HG03378 (cell line): ENCODE measurements at regions not wholly inside any gene's neighbourhood (a gene's known extent, or its start where the extent isn't known, plus 50 kb on each side); places are given as distances from the start of the nearest gene placed in this dataset.
"Not testable (repeated sequence)": the region's sequence is repeated elsewhere in the genome, so short reads cannot be mapped to it uniquely, and the experiment has no call there.

Experiments
- ATAC-seq: cut with Tn5 transposase; IDR thresholded peaks from one replicate; pipeline ENCODE4 v1.9.1; 2021; ENCODE audit warnings: mild to moderate bottlenecking, moderate library complexity; ENCODE audit not compliant: unreplicated experiment

GRCh38 chr2:48209214-48209885 lies 105.1 kb upstream of the FOXN2 start:
- no peak for ATAC-seq

DNA sequence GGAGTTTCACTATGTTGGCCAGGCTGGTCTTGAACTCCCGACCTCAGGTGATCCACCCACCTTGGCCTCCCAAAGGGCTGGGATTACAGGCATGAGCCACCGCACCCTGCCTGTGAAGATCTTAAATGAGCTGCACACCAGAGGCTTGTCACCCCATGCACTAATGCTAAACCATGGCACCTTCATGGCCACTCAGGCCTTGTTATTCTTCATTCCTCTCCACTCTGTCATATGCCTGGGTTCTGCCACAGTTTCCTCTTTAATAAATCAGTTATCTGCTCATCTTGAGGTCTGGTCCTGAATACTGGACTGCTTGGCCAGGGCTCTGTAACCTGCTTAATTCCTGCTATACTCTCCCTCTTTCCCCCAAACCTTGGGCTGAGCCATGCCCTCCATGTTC lies 104.3 kb upstream of the FOXN2 start:
- ATAC-seq: no peak

GRCh38 chr2:48213646-48214045 lies 100.8 kb upstream of the FOXN2 start:
- no peak for ATAC-seq

GRCh38 chr2:48218169-48218568 lies 96.3 kb upstream of the FOXN2 start:
- ATAC-seq: no peak

GRCh38 chr2:48219234-48219554 lies 95.3 kb upstream of the FOXN2 start:
- no peak for ATAC-seq

DNA sequence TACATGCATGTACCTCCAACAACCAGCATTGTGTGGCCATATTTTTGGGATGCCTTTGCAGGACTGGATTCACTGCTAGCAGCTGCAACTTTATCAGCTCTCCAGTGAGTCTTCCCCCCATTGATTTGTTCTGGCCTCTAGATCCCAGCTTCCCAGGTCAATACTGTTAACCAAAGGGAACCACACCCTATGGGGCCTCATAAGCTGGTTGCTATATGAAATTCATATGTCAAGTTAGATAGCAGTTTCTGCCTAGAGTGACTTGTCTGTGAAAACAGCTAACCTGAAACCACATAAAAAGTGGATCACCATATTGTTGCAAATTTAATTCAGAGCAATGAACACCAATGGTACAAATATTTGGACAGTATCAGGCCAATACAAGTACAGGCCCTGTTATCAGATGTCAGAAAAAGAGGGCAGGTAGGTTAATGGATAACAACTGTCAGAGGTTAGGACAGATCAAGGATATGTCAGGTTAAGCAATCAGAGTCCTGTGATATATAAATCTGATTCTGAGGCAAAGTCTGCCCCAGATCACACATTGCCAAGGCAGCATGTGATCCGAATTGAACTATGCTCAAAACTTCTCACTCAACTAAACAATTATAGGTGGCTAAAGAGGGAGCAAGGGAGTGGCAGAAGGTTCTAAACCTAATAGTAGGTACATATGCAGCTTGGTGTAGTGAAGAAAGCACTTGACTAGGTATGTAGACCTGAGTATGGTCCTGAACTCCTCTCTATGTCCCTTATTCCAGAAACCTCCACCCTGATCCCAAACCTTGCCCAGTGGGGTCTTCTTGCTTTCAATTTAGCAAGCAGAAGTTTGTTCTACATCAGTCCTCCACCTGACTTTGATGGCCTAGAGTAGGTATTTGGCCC lies 94.7 kb upstream of the FOXN2 start:
- ATAC-seq: no peak

DNA sequence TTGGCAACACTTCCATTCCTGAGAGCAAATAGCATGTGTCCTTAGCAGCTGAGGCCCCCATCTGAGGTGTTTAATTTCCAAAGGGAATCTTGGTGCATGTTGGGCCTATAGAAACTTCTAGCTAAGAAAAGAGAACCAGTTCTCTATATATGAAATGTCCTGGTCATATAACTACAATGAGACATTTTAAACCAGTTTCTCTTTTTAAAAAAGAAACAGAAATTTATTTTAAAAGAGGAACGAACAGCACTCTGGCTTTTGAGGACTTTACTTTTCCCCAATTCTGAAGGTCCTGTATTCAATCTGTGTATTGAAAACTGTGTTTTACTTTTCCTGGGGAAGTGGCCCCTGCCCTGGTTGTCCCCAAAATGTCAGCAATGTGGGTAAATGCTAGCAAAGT lies 94.0 kb upstream of the FOXN2 start:
- ATAC-seq: no peak

DNA sequence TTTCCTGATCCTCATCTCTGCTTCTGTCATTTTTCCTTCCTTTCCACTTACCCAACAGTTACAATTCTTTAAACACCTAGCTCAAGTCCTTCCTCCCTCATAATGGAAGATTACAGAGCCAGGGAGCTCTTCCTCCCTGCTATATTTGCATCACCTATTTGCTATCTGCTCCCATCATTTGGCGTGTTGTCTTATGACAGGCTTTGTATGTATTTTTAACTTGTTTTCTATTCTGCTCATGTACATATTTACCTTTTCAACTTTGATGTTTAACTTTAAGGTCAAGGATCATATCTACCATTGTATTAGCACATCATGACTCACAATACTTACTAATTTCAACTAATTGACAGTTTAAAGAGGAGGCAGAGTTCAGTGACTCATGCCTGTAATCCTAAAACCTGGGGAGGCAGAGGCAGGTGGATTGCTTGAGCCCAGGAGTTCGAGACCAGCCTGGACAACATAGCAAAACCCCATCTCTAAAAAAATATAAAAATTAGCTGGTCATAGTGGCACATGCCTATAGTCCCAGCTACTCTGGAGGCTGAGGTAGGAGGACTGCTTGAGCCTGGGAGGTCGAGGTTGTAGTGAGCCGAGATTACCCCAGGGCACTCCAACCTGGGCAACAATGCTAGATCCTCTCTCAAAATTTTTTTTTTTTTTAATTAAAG lies 92.5 kb upstream of the FOXN2 start:
- ATAC-seq: no peak

GRCh38 chr2:48227617-48228344 lies 86.7 kb upstream of the FOXN2 start:
- ATAC-seq: peak; percentile 92

GRCh38 chr2:48228345-48228684 lies 86.2 kb upstream of the FOXN2 start:
- ATAC-seq: no peak

DNA sequence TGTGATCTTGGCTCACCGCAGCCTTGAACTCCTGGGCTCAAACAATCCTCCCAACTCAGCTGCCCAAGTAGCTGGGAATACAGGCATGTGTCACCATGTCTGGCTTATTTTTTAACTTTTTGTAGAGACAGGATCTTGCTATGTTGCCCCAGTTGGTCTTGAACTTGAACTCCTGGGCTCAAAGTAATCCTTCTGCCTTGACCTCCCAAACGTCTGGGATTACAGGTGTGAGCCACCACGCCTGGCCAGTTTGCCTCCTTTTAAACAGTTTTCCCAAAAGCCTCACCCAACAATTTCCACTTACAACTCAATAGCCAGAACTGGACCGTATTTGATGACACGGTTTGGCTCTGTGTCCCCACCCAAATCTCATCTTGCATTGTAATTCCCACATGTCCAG lies 85.4 kb upstream of the FOXN2 start:
- ATAC-seq: no peak

DNA sequence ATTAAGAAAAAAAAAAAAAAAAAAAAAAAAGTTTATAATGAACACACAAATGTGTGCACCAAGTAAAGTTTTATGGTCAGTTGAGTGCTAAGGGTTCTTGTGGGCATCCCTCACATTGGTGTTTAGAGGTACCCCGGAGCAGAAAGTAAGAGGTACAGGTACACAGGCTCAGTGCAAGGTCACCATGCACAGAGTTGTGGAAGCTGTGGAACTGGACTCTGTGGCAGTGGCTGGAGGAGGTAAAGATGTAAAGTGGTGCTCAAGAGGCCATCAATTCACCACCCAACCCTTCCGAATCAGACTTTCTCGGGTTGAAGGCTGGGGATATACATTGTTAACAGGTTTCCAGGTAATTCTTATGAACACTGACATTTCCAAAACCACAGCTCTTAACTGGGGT lies 83.6 kb upstream of the FOXN2 start:
- no peak for ATAC-seq

GRCh38 chr2:48232351-48232750 lies 82.1 kb upstream of the FOXN2 start:
- ATAC-seq: no peak

GRCh38 chr2:48233005-48233404 lies 81.5 kb upstream of the FOXN2 start:
- no peak for ATAC-seq

GRCh38 chr2:48233824-48234223 lies 80.7 kb upstream of the FOXN2 start:
- not testable (repeated sequence) for ATAC-seq

GRCh38 chr2:48235076-48235475 lies 79.4 kb upstream of the FOXN2 start:
- ATAC-seq: no peak

- no peak for ATAC-seq
Measured at GRCh38 chr2:48238381-48238780, 76.1 kb upstream of the FOXN2 start.

DNA sequence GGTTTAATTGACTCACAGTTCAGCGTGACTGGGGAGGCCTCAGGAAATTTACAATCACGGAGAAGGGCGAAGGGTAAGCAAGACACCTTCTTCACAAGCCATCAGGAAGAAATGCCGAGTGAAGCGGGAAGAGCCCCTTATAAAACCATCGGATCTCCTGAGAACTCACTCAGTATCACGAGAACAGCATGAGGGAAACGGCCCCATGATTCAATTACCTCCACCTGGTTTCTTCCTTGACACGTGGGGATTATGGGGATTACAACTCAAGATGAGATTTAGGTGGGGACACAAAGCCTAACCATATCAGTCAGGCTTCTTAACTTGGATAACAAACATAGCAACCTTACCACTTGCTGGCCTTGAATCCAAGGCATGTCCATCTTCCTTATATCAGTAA lies 73.6 kb upstream of the FOXN2 start:
- ATAC-seq: no peak

DNA sequence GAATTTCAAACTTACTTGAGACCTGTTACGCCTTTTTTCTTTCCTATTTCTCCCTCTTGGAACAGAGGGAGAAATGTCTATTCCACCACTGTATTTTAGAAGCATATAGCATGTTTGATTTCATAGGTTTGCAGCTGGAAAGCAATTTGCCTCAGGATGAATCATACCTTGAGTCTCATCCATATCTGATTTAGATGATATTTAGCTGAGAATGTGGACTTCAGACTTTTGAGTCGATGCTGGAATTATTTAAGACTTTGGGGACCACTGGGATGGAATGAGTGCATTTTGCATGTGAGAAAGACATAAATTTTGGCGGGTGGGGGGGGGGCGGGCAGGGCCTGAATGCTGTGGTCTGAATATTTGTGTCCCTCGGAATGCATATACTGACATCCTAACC lies 67.3 kb upstream of the FOXN2 start:
- no peak for ATAC-seq

DNA sequence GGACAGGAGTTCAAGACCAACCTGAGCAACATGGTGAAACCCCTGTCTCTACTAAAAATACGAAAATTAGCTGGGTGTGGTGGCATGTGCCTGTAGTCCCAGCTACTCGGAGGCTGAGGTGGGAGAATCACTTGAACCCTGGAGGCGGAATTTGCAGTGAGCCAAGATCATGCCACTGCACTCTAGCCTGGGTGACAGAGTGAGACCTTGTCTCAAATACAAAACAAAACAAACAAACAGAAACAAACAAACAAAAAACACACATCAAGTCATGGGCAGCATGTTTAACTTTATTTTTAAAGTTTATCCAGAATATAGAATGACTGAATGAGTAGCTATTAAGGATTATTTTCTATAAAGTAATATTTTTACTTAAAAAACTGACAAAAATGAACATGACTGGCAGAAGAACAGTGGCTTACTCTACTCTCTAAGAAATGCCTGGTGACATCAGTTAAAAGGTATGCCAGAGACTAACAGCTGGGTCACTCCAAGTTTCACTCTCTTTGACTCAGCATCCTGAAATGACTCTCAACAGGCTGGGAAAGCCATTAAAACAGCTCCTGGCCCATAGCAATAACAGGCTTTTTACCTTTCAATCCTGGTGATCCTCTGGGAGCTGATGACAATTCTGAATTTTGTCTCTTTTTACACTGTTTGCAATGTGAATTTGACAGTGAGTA lies 66.1 kb upstream of the FOXN2 start:
- ATAC-seq: peak; percentile 94

DNA sequence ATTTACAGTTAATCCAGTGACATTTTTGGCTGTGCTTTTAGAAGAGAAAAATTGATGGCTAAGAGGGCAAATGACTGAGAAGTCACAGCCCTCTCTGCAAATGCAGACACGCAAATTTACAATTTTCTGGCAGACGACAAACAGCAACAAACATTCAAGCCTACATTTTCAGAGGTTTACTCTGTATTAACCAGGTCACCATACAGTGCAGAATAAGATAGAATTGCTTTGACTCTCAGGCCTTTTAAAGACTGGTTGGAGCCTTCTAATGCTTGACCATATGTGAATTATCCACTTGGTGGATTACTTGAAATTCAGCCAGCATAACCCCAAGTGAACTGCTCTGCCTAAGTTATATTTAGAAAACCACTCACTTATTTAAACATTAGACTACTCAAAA lies 65.5 kb upstream of the FOXN2 start:
- ATAC-seq: no peak
